ENCODE measurements at regions not wholly inside any gene's neighbourhood (a gene's known extent, or its start where the extent isn't known, plus 50 kb on each side); places are given as distances from the start of the nearest gene placed in this dataset.

DNA sequence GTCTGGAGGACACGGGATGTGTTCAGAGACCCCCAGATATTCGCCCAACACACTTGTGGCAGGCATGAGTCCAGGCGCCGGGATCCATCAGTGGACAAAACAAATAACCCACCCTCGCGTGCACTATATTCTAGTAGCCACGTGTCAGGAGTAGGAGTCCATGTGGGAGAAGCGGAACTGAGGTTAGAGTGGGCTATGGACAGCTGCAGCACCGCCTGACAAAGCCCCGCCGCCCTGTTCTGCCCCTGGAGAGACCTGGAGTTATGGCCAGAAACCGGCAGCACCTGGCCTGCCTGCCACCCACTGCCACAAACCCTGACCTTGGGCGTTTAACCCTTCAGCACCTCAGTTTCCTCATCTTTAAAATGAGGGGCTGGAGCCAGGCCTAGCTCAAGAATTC is 181.0 kb upstream of the RNF32 start:
- Mint-ChIP-seq H3K9me3 (no peaks in the 10 kb centered on the region), H3K27ac (ENCODE audit: unreplicated experiment) (no peak overlapping the region), H3K4me3 (no peak overlapping the region), H3K4me1 (peaks cover 7% of the 10 kb centered on the region), H3K27me3 (ENCODE audit: low read depth) (peaks cover 5% of the 10 kb centered on the region), H3K36me3 (ENCODE audit: low read depth) (no peaks in the 10 kb centered on the region)
- TF ChIP-seq, protein P1, sequence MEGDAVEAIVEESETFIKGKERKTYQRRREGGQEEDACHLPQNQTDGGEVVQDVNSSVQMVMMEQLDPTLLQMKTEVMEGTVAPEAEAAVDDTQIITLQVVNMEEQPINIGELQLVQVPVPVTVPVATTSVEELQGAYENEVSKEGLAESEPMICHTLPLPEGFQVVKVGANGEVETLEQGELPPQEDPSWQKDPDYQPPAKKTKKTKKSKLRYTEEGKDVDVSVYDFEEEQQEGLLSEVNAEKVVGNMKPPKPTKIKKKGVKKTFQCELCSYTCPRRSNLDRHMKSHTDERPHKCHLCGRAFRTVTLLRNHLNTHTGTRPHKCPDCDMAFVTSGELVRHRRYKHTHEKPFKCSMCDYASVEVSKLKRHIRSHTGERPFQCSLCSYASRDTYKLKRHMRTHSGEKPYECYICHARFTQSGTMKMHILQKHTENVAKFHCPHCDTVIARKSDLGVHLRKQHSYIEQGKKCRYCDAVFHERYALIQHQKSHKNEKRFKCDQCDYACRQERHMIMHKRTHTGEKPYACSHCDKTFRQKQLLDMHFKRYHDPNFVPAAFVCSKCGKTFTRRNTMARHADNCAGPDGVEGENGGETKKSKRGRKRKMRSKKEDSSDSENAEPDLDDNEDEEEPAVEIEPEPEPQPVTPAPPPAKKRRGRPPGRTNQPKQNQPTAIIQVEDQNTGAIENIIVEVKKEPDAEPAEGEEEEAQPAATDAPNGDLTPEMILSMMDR (conservative IDR thresholded peaks at IDR 0.05): no peak
- DNase-seq (ENCODE audit: low read depth, low spot score): no peak

DNA sequence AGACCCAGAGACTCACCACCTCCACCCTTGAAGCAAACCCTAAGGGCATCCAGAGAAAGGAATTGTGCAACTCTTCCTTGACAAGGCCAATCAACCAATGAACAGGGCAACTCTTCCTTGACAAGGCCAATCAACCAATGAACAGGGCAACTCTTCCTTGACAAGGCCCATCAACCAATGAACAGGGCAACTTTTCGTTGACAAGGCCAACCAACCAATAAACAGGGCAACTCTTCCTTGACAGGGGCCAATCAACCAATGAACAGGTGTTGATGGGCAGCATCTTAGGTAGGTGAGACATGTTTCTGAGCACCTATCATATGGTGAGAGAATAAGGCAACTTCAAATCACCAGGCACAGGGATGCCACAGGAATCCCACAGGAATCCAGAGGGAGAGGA is 181.5 kb upstream of the RNF32 start:
- peaks cover 7% of the 10 kb centered on the region for H3K4me1 Mint-ChIP-seq
- TF ChIP-seq, protein P1 (conservative IDR thresholded peaks at IDR 0.05): no peak
- no peaks in the 10 kb centered on the region for H3K9me3 Mint-ChIP-seq
- H3K4me3 Mint-ChIP-seq: no peak overlapping the region
- no peak overlapping the region for H3K27ac Mint-ChIP-seq (ENCODE audit: unreplicated experiment)
- H3K27me3 Mint-ChIP-seq (ENCODE audit: low read depth): peaks cover 5% of the 10 kb centered on the region
- no peak for DNase-seq (ENCODE audit: low read depth, low spot score)
- H3K36me3 Mint-ChIP-seq (ENCODE audit: low read depth): no peaks in the 10 kb centered on the region

DNA sequence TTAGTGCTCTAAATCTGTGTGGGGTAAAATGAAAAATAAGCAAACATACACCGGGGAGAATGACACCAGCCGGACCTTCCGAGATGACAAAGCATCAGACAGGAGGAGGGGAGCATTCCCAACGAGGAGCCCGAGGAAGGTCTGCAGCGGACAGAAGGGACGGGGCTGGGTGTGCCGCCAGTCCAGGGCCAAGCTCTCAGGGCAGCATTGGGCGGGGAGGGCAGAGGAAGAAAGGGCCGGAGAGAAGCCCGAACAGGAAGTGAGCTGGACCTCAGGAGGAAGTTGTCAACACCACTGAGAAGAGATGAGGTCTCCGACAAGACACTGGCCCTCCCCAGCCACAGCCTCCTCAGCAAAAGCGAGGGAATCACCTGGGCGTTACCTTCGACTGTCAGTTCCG is 182.6 kb upstream of the RNF32 start:
- no peaks in the 10 kb centered on the region for H3K9me3 Mint-ChIP-seq
- H3K27ac Mint-ChIP-seq (ENCODE audit: unreplicated experiment): no peak overlapping the region
- no peak for DNase-seq (ENCODE audit: low read depth, low spot score)
- peaks cover 5% of the 10 kb centered on the region for H3K4me1 Mint-ChIP-seq
- TF ChIP-seq, protein P1 (conservative IDR thresholded peaks at IDR 0.05): no peak
- H3K4me3 Mint-ChIP-seq: no peak overlapping the region
- H3K36me3 Mint-ChIP-seq (ENCODE audit: low read depth): no peaks in the 10 kb centered on the region
- H3K27me3 Mint-ChIP-seq (ENCODE audit: low read depth): peaks cover 14% of the 10 kb centered on the region

DNA sequence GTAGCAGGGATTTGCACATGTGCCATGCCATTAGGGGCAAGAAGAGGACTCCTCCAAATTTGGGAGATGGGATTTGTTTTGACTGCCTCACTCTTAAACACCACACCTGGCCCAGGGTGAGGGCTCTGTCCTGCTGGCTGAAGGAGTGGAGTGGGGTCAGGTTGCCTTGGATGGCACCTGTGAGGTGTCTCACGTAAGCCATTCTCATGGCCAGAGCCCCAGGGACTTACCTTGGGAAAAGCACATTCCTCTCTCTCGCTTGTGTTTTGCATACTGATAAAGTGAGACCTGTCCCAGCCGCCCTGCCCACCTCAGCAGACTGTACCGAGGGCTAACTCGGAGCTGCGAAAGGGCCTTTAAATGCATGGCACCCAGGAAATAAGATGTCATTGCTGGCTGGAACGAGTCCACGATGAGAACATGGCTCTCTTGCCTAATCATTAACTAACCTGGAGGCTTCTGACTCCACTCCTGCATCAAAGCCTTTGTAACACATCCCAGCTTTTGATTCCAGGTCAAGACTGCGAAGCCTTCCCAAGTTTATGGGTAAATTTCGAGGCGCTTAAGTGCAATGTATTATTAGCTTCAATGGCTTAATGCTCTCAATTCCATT is 184.0 kb upstream of the RNF32 start:
- H3K27me3 Mint-ChIP-seq (ENCODE audit: low read depth): peaks cover 27% of the 10 kb centered on the region
- H3K9me3 Mint-ChIP-seq: no peaks in the 10 kb centered on the region
- no peaks in the 10 kb centered on the region for H3K36me3 Mint-ChIP-seq (ENCODE audit: low read depth)
- no peaks in the 10 kb centered on the region for H3K4me1 Mint-ChIP-seq
- no peak overlapping the region for H3K4me3 Mint-ChIP-seq
- no peak overlapping the region for H3K27ac Mint-ChIP-seq (ENCODE audit: unreplicated experiment)
- TF ChIP-seq, protein P1 (conservative IDR thresholded peaks at IDR 0.05): no peak
- no peak for DNase-seq (ENCODE audit: low read depth, low spot score)

DNA sequence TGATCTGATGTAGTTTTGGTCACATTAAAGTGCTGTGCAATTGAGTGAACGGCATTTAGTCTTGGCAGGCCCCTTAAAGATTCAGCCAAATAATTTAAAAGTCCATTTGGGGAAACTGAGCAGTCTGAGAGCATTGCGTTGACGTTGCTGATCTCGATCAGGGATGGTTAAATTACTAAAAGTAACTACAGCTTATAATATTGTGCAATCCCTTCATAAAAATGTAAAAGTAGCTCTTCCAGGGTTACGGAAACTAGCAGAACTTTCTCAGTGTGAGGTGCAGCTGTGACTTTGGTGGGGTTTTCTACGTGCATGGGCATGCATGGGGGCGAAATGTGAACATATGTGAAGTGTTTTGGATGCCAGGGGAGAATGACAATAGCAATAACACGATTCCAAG is 184.5 kb upstream of the RNF32 start:
- Mint-ChIP-seq H3K27me3 (ENCODE audit: low read depth) (peaks cover 32% of the 10 kb centered on the region), H3K4me3 (no peak overlapping the region), H3K9me3 (no peaks in the 10 kb centered on the region), H3K27ac (ENCODE audit: unreplicated experiment) (no peak overlapping the region), H3K36me3 (ENCODE audit: low read depth) (no peaks in the 10 kb centered on the region), H3K4me1 (no peaks in the 10 kb centered on the region)
- TF ChIP-seq, protein P1 (conservative IDR thresholded peaks at IDR 0.05): no peak
- no peak for DNase-seq (ENCODE audit: low read depth, low spot score)
